ENCODE measurements at regions not wholly inside any gene's neighbourhood (a gene's known extent, or its start where the extent isn't known, plus 50 kb on each side); places are given as distances from the start of the nearest gene placed in this dataset.

DNA sequence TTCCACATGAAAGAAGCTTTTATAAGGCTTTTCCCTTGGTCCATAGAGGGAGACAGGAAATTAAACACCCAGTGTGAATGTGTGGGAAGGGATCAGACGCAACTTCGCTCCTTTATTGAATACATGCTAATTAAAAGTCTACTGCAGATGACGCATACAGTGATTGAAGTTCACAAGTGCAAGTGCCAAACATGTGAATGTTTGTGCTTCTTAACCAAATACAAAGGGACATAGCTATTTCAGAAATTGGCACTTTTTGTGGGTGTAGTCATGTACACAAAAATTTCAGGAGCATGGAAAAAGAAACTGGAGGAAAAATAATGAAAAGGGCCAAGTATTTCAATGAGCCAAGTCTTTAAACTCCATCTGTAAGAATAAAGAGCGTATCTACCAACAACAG, 283.7 kb downstream of the SKAP2 start:
- H3K9ac ChIP-seq (replicated peaks in 1 of 4; ENCODE audit: extremely low read depth in 1 of 4, low read depth in 3 of 4, low read length in 3 of 4): no peak overlapping the region
- H3K4ac ChIP-seq (replicated peaks; ENCODE audit: insufficient read length, low read depth, low read length): no peak overlapping the region
- no peak overlapping the region for H2BK12ac ChIP-seq (ENCODE audit: low read depth, low read length)
- ChIA-PET CTCF (ENCODE audit: partially characterized antibody) (interaction anchor here (0.6 to 0.9 kb wide), 3 partner anchors 12 to 145 kb away, joined by 3 read pairs; no protein-coding TSS in a partner anchor), POLR2A (ENCODE audit: partially characterized antibody) (no interaction called here)
- TF ChIP-seq RFX5 (IDR thresholded peaks at IDR 0.05; ENCODE audit: borderline replicate concordance, low read depth, low read length): no peak
- no peak for TF ChIP-seq PHF8 (conservative IDR thresholded peaks at IDR 0.05; ENCODE audit: low read depth, low read length)
- no peak overlapping the region for H2BK5ac ChIP-seq (ENCODE audit: low read depth, low read length)
- H3K4me2 ChIP-seq (ENCODE audit: insufficient read depth in 1 of 2, low read depth in 2 of 2, low read length in 2 of 2): no peak overlapping the region
- H4K91ac ChIP-seq (replicated peaks; ENCODE audit: insufficient read length, low read length): no peak overlapping the region
- no peak overlapping the region for H3K27ac ChIP-seq (ENCODE audit: low read depth, low read length)
- H2BK15ac ChIP-seq (ENCODE audit: low read length): no peak overlapping the region
- no peak overlapping the region for H4K5ac ChIP-seq (ENCODE audit: insufficient read length, low read depth, low read length)
- no peak for DNase-seq (ENCODE audit: low read depth in 1 of 2, low spot score in 2 of 2)
- H3K27me3 ChIP-seq (replicated peaks in 1 of 4; ENCODE audit: control insufficient read depth in 3 of 4, extremely low read depth in 1 of 4, insufficient read depth in 3 of 4, low read length in 3 of 4): no peaks in the 10 kb centered on the region; a peak in 1 of 7 replicates
- H3K18ac ChIP-seq (ENCODE audit: extremely low read depth, low read length): no peak overlapping the region
- H2AFZ ChIP-seq (ENCODE audit: low read length): no peak overlapping the region
- no peaks in the 10 kb centered on the region for H4K20me1 ChIP-seq (replicated peaks in 1 of 2; ENCODE audit: control insufficient read depth in 1 of 2, insufficient read depth in 2 of 2, low read length in 2 of 2)
- no peak for FAIRE-seq
- H4K8ac ChIP-seq (ENCODE audit: extremely low read depth, insufficient read depth, low read length): no peak overlapping the region
- no peak overlapping the region for H2BK120ac ChIP-seq (replicated peaks; ENCODE audit: low read depth, low read length)
- no peak overlapping the region for H2AK5ac ChIP-seq (ENCODE audit: low read depth, low read length)
- no peaks in the 10 kb centered on the region for H3K79me2 ChIP-seq (ENCODE audit: control insufficient read depth in 1 of 2, insufficient read depth in 2 of 2, low read length in 2 of 2)
- no peak overlapping the region for H3K23ac ChIP-seq (ENCODE audit: insufficient read length)
- no peaks in the 10 kb centered on the region for H3K4me1 ChIP-seq (replicated peaks in 1 of 4; ENCODE audit: control insufficient read depth in 3 of 4, insufficient read depth in 4 of 4, low read length in 3 of 4)
- no peaks in the 10 kb centered on the region for H3K79me1 ChIP-seq (ENCODE audit: low read depth, low read length)
- no peak overlapping the region for H3K14ac ChIP-seq (ENCODE audit: insufficient read length)
- H3K36me3 ChIP-seq (ENCODE audit: control insufficient read depth in 2 of 4, insufficient read depth in 4 of 4, low read length in 3 of 4): no peaks in the 10 kb centered on the region
- no peaks in the 10 kb centered on the region for H3K9me3 ChIP-seq (ENCODE audit: insufficient read depth in 2 of 2, low read depth in 1 of 2, low read length in 1 of 2)
- no peak overlapping the region for H2BK20ac ChIP-seq (ENCODE audit: low read length)
- no peak overlapping the region for H3K56ac ChIP-seq (replicated peaks; ENCODE audit: insufficient read length, low read depth, low read length)
- whole genome bisulfite sequencing, 2 experiments (ENCODE audit: extremely low coverage in 1 of 2, insufficient coverage in 1 of 2, insufficient read length in 1 of 2, insufficient replicate concordance in 2 of 2, low coverage in 1 of 2, low lambda C conversion rate in 2 of 2, missing lambda C conversion rate in 1 of 2): 86% methylated on average over 4 of the region's 4 CpGs; no CpG with 5 or more reads in 1 of the 2 experiments
- H3K4me3 ChIP-seq (ENCODE audit: extremely low read depth in 1 of 4, insufficient read depth in 2 of 4, low read depth in 3 of 4, low read length in 4 of 4): no peak overlapping the region
- H3K23me2 ChIP-seq (ENCODE audit: low read depth, low read length): no peaks in the 10 kb centered on the region
